NCI-H748 (cell line): ENCODE measurements at regions not wholly inside any gene's neighbourhood (a gene's known extent, or its start where the extent isn't known, plus 50 kb on each side); places are given as distances from the start of the nearest gene placed in this dataset.
"Not testable (repeated sequence)": the region's sequence is repeated elsewhere in the genome, so short reads cannot be mapped to it uniquely, and the experiment has no call there.

Experiments used
- DNase-seq: peaks from one replicate; lab custom pipeline; 2025; ENCODE audit not compliant: unreplicated experiment; lab: John Stamatoyannopoulos, UW

- DNase-seq: not testable (repeated sequence)
Measured at GRCh38 chr16:29578898-29579297, 72.7 kb upstream of the NPIPB12 start.

GRCh38 chr16:29581764-29582163, 75.6 kb upstream of the NPIPB12 start:
- not testable (repeated sequence) for DNase-seq

GRCh38 chr16:29591919-29592318, 71.1 kb upstream of the SPN start:
- not testable (repeated sequence) for DNase-seq

- not testable (repeated sequence) for DNase-seq
Measured at GRCh38 chr16:29594269-29594925, 68.7 kb upstream of the SPN start.

GRCh38 chr16:29594926-29595838, 67.9 kb upstream of the SPN start:
- peak; percentile 84 for DNase-seq

GRCh38 chr16:29597030-29597429, 66.0 kb upstream of the SPN start:
- not testable (repeated sequence) for DNase-seq

- DNase-seq: not testable (repeated sequence)
Measured at GRCh38 chr16:29600111-29601000, 62.7 kb upstream of the SPN start.

GRCh38 chr16:29602247-29602625, 60.8 kb upstream of the SPN start:
- not testable (repeated sequence) for DNase-seq

- DNase-seq: not testable (repeated sequence)
Measured at GRCh38 chr16:29602683-29603088, 60.4 kb upstream of the SPN start.

GRCh38 chr16:29604631-29605549, 58.2 kb upstream of the SPN start:
- not testable (repeated sequence) for DNase-seq

- DNase-seq: not testable (repeated sequence)
Measured at GRCh38 chr16:29605593-29606205, 57.3 kb upstream of the SPN start.

GRCh38 chr16:29606669-29607427, 56.2 kb upstream of the SPN start:
- not testable (repeated sequence) for DNase-seq

- DNase-seq: not testable (repeated sequence)
Measured at GRCh38 chr16:29607428-29607823, 55.6 kb upstream of the SPN start.

GRCh38 chr16:29612381-29613306, 50.4 kb upstream of the SPN start:
- DNase-seq: peak; percentile 28
